ENCODE measurements at regions not wholly inside any gene's neighbourhood (a gene's known extent, or its start where the extent isn't known, plus 50 kb on each side); places are given as distances from the start of the nearest gene placed in this dataset.

GRCh38 chr5:2166979-2167377, 284.3 kb upstream of the IRX4 start:
- TF ChIP-seq CTCF (IDR thresholded peaks at IDR 0.05) (no peak), POLR2AphosphoS5 (IDR thresholded peaks at IDR 0.05) (no peak), POLR2A (IDR thresholded peaks at IDR 0.05) (no peak)

Measured in suprapubic skin (tissue), 4 donors.